ENCODE measurements at regions not wholly inside any gene's neighbourhood (a gene's known extent, or its start where the extent isn't known, plus 50 kb on each side); places are given as distances from the start of the nearest gene placed in this dataset.

GRCh38 chr18:51390702-51391101 lies 193.2 kb upstream of the MEX3C start:
- TF ChIP-seq POLR2A (IDR thresholded peaks at IDR 0.05) = no peak
- TF ChIP-seq, protein P1, sequence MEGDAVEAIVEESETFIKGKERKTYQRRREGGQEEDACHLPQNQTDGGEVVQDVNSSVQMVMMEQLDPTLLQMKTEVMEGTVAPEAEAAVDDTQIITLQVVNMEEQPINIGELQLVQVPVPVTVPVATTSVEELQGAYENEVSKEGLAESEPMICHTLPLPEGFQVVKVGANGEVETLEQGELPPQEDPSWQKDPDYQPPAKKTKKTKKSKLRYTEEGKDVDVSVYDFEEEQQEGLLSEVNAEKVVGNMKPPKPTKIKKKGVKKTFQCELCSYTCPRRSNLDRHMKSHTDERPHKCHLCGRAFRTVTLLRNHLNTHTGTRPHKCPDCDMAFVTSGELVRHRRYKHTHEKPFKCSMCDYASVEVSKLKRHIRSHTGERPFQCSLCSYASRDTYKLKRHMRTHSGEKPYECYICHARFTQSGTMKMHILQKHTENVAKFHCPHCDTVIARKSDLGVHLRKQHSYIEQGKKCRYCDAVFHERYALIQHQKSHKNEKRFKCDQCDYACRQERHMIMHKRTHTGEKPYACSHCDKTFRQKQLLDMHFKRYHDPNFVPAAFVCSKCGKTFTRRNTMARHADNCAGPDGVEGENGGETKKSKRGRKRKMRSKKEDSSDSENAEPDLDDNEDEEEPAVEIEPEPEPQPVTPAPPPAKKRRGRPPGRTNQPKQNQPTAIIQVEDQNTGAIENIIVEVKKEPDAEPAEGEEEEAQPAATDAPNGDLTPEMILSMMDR (IDR thresholded peaks at IDR 0.05) = no peak
- TF ChIP-seq EP300 (IDR thresholded peaks at IDR 0.05) = no peak

All from ovary (tissue), 3 donors.